ENCODE measurements at regions not wholly inside any gene's neighbourhood (a gene's known extent, or its start where the extent isn't known, plus 50 kb on each side); places are given as distances from the start of the nearest gene placed in this dataset.

DNA sequence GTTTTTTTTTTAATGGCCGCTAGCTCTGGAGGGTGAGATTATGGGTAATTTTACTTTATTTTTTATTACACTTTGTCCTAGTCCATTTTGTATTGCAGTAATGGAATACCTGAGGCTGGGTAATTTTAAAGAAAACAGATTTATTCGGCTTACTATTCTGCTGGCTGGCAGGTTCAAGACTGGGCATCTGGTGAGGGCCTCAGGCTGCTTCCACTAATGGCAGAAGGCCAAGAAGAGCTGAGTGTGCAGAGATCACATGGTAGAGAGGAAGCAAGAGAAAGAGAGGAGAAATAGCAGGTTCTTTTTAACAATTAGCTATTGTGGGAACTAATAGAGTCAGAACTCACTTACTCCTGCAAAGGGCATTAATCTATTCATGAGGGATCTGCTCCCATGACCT is 52.4 kb upstream of the ARHGAP28 start:
- TF ChIP-seq, protein P1, sequence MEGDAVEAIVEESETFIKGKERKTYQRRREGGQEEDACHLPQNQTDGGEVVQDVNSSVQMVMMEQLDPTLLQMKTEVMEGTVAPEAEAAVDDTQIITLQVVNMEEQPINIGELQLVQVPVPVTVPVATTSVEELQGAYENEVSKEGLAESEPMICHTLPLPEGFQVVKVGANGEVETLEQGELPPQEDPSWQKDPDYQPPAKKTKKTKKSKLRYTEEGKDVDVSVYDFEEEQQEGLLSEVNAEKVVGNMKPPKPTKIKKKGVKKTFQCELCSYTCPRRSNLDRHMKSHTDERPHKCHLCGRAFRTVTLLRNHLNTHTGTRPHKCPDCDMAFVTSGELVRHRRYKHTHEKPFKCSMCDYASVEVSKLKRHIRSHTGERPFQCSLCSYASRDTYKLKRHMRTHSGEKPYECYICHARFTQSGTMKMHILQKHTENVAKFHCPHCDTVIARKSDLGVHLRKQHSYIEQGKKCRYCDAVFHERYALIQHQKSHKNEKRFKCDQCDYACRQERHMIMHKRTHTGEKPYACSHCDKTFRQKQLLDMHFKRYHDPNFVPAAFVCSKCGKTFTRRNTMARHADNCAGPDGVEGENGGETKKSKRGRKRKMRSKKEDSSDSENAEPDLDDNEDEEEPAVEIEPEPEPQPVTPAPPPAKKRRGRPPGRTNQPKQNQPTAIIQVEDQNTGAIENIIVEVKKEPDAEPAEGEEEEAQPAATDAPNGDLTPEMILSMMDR (IDR thresholded peaks at IDR 0.05) = no peak
- TF ChIP-seq POLR2A (IDR thresholded peaks at IDR 0.05) = no peak
